K562 (cell line): ENCODE measurements at regions not wholly inside any gene's neighbourhood (a gene's known extent, or its start where the extent isn't known, plus 50 kb on each side); places are given as distances from the start of the nearest gene placed in this dataset.

Source experiments
- ATAC-seq: fragments of 200-7000 bp; cut with Tn5 transposase; 3 replicates; pipeline ENCODE4 v1.9.1; 2020; ENCODE audit warnings: moderate library complexity
- BruUV-seq: library from RNA; stranded (reverse); fragments of 400-500 nt; replicated peaks from 2 replicates; lab custom pipeline; 2021; lab: Mats Ljungman, UMichigan
- CTCF ChIA-PET: fragments of 300-600 bp; formaldehyde crosslinking; extraction: SDS; loops from one replicate; lab custom pipeline; 2021; ENCODE audit warnings: low intra/inter-chr PET ratio; lab: Yijun Ruan, JAX
- POLR2A ChIA-PET: fragments of 300-600, 350-650 bp; sonication (Branson Sonifier 250); formaldehyde crosslinking; extraction: SDS; loops from one replicate; lab custom pipeline; 2021; ENCODE audit warnings: antibody characterized with exemption, inconsistent platforms; lab: Yijun Ruan, JAX
- DNase-seq, 4 experiments: peaks; one replicate each; pipeline versions ENCODE4 v3.0.0 to v3.0.0-alpha.2; 2011 to 2018; ENCODE audit warnings: low spot score in 3 of 4, mixed read lengths in 3 of 4; ENCODE audit errors: extremely low read depth in 1 of 4
- FAIRE-seq: peaks from 2 replicates; lab custom pipeline; 2011; peaks lifted over from hg19 to GRCh38; lab: Jason Lieb, UNC
- H2AFZ ChIP-seq: 2 replicates; pipeline ENCODE4 v1.6.0; 2011; ENCODE audit warnings: low read depth, low read length, control low read depth, inconsistent platforms
- H3K27ac ChIP-seq: fragments of 200-600 bp; 3 replicates; pipeline ENCODE4 v1.8.0; 2011; ENCODE audit warnings: low read depth, mild to moderate bottlenecking, control low read depth, inconsistent platforms, low read length, moderate library complexity, mixed read lengths; ENCODE audit errors: extremely low read depth
- H3K27me3 ChIP-seq, 2 experiments: fragments of 300-600 bp in 1 of 2; 2 replicates in 1 of 2; 3 replicates in 1 of 2; pipeline versions ENCODE4 v1.6.0 to v1.8.0; 2011; ENCODE audit warnings: inconsistent platforms in 2 of 2, low read length in 2 of 2, mild to moderate bottlenecking in 1 of 2, mixed read lengths in 1 of 2, moderate library complexity in 1 of 2; ENCODE audit not compliant: control insufficient read depth in 2 of 2, insufficient read depth in 2 of 2
- H3K36me3 ChIP-seq: fragments of 300-600 bp; 3 replicates; pipeline ENCODE4 v1.8.0; 2011; ENCODE audit warnings: mild to moderate bottlenecking, low read length, inconsistent platforms; ENCODE audit not compliant: control insufficient read depth, insufficient read depth
- H3K4me1 ChIP-seq, 2 experiments: fragments of 200-600 bp in 1 of 2; replicated peaks in 1 of 2; 2 replicates in 1 of 2; 3 replicates in 1 of 2; pipeline versions ENCODE4 v1.5.1 to v1.8.0; 2011; ENCODE audit warnings: inconsistent platforms in 2 of 2, low read length in 2 of 2, mild to moderate bottlenecking in 1 of 2, mixed read lengths in 1 of 2, moderate library complexity in 1 of 2; ENCODE audit not compliant: control insufficient read depth in 2 of 2, insufficient read depth in 2 of 2
- H3K4me2 ChIP-seq: 2 replicates; pipeline ENCODE4 v1.6.1; 2011; ENCODE audit warnings: low read length, control low read depth, inconsistent platforms, mixed read lengths; ENCODE audit not compliant: insufficient read depth
- H3K4me3 ChIP-seq: fragments of 200-600 bp; sonication (generic), shearing (Covaris generic); 2 replicates; pipeline ENCODE4 v1.5.1; 2016; ENCODE audit warnings: control low read depth, inconsistent platforms
- H3K79me2 ChIP-seq: fragments of 200-600 bp; 3 replicates; pipeline ENCODE4 v1.8.0; 2011; ENCODE audit warnings: low read length, inconsistent platforms; ENCODE audit not compliant: control insufficient read depth, insufficient read depth
- H3K9ac ChIP-seq, 2 experiments: 2 replicates each; pipeline versions ENCODE4 v1.6.0 to v1.6.1; 2011; ENCODE audit warnings: low read depth in 2 of 2, low read length in 2 of 2, control low read depth in 1 of 2, inconsistent platforms in 1 of 2, mild to moderate bottlenecking in 1 of 2, mixed read lengths in 1 of 2; ENCODE audit not compliant: insufficient read depth in 1 of 2
- H3K9me1 ChIP-seq: one replicate; pipeline ENCODE4 v1.6.0; 2011; ENCODE audit warnings: inconsistent platforms, mild to moderate bottlenecking, low read length, moderate library complexity; ENCODE audit not compliant: control insufficient read depth, insufficient read depth
- H3K9me3 ChIP-seq: replicated peaks from 2 replicates; pipeline ENCODE4 v1.5.1; 2011; ENCODE audit warnings: low read depth, low read length, inconsistent platforms; ENCODE audit not compliant: control insufficient read depth, insufficient read depth
- H4K20me1 ChIP-seq: replicated peaks from 2 replicates; pipeline ENCODE4 v1.6.1; 2011; ENCODE audit warnings: low read length, inconsistent platforms, mixed read lengths; ENCODE audit not compliant: control insufficient read depth, insufficient read depth
- FOS ChIP-seq: IDR thresholded peaks from 3 replicates; pipeline ENCODE4 v1.6.1; 2011; ENCODE audit not compliant: insufficient read length; ENCODE audit errors: extremely low read depth
- NCOA6 ChIP-seq: fragments of 450-650 bp; IDR thresholded peaks from 2 replicates; pipeline ENCODE4 v1.6.1; 2017; ENCODE audit warnings: mild to moderate bottlenecking
- POLR2H ChIP-seq: IDR thresholded peaks from 2 replicates; pipeline ENCODE4 v1.6.1; 2016; ENCODE audit warnings: missing genetic modification characterization, low read depth, mild to moderate bottlenecking, control low read depth, missing compliant biosample characterization, moderate library complexity
- RNF2 ChIP-seq: sonication (generic); IDR thresholded peaks from 2 replicates; pipeline ENCODE4 v1.6.1; 2016
- SAFB2 ChIP-seq: fragments of 200-400 bp; formaldehyde crosslinking; IDR thresholded peaks from 2 replicates; pipeline ENCODE4 v1.6.1; 2018; ENCODE audit warnings: borderline replicate concordance, low read length, low read depth, moderate library complexity; ENCODE audit not compliant: severe bottlenecking
- XRCC3 ChIP-seq: fragments of 450-650 bp; IDR thresholded peaks from 2 replicates; pipeline ENCODE4 v1.6.1; 2017; ENCODE audit warnings: mild to moderate bottlenecking, moderate library complexity
- ZNF23 ChIP-seq: fragments of 250-450 bp; sonication (Bioruptor Pico); IDR thresholded peaks from 2 replicates; pipeline ENCODE4 v1.4.0; 2020; ENCODE audit warnings: mild to moderate bottlenecking
- ZNF696 ChIP-seq: fragments of 250-450 bp; sonication (Bioruptor Pico); conservative IDR thresholded peaks from 2 replicates; pipeline ENCODE4 v1.4.0; 2020; ENCODE audit warnings: mild to moderate bottlenecking, moderate library complexity
- WGBS: fragments of 100-300 bp; shearing (Covaris generic); methylation state at CpG from one replicate; pipeline ENCODE4 v1.1.6; 2016; ENCODE audit warnings: low coverage, mixed read lengths; ENCODE audit not compliant: insufficient coverage; ENCODE audit errors: missing lambda C conversion rate; 5-methylcytosine and 5-hydroxymethylcytosine counted together
- in situ Hi-C: fragments of 300-500 bp; cut with MboI; formaldehyde crosslinking; loops from 4 replicates; pipeline ENCODE4 v1.15.0; 2018; ENCODE audit warnings: inconsistent platforms, mixed read lengths
- intact Hi-C: fragments of 100-400 bp; cut with micrococcal nuclease; formaldehyde crosslinking; loops from 2 replicates; pipeline ENCODE4 v1.14.2; 2022

- Histone ChIP-seq H3K4me1 (no peaks in the 10 kb centered on the region), H2AFZ (no peak overlapping the region), H3K9me1 (no peaks in the 10 kb centered on the region), H3K9ac (no peak overlapping the region), H3K9me3 (no peaks in the 10 kb centered on the region), H3K36me3 (no peaks in the 10 kb centered on the region), H4K20me1 (no peaks in the 10 kb centered on the region), H3K27me3 (no peaks in the 10 kb centered on the region), H3K79me2 (no peaks in the 10 kb centered on the region), H3K27ac (no peak overlapping the region), H3K4me2 (no peak overlapping the region), H3K4me3 (no peak overlapping the region)
- FAIRE-seq (no peak), ATAC-seq (no peak), DNase-seq (no peak)
- TF ChIP-seq ZNF23 (CRISPR knock-in tag), result no peak
- TF ChIP-seq RNF2, result no peak
- no peak for TF ChIP-seq POLR2H (tag)
- TF ChIP-seq FOS, result no peak
- no peak for TF ChIP-seq NCOA6
- intact Hi-C loops, result no loop called here
- POLR2A ChIA-PET, result no interaction called here
- CTCF ChIA-PET, result no interaction called here
- in situ Hi-C loops, result no loop called here
- no TSS peak for BruUV-seq
Observed at GRCh38 chr9:84075004-84075403, 94.4 kb downstream of the RMI1 start.

- no peak for DNase-seq
- Histone ChIP-seq H3K27ac (no peak overlapping the region), H4K20me1 (no peaks in the 10 kb centered on the region), H3K27me3 (no peaks in the 10 kb centered on the region), H3K36me3 (no peaks in the 10 kb centered on the region), H3K4me1 (no peaks in the 10 kb centered on the region), H3K9me3 (no peaks in the 10 kb centered on the region), H3K4me2 (no peak overlapping the region), H3K9me1 (no peaks in the 10 kb centered on the region), H2AFZ (no peak overlapping the region), H3K4me3 (no peak overlapping the region), H3K9ac (no peak overlapping the region), H3K79me2 (no peaks in the 10 kb centered on the region)
- no peak for ATAC-seq
- intact Hi-C loops (no loop called here), in situ Hi-C loops (no loop called here)
- ChIA-PET CTCF (no interaction called here), POLR2A (no interaction called here)
- FAIRE-seq, result no peak
- WGBS, result 0% methylated on average over 1 of the region's 1 CpG
- no TSS peak for BruUV-seq
- TF ChIP-seq XRCC3 (no peak), SAFB2 (no peak), ZNF696 (no peak)
Observed at GRCh38 chr9:84076384-84076783, 95.8 kb downstream of the RMI1 start.
